Colonic mucosa (tissue), 4 donors: ENCODE measurements at regions not wholly inside any gene's neighbourhood (a gene's known extent, or its start where the extent isn't known, plus 50 kb on each side); places are given as distances from the start of the nearest gene placed in this dataset.
"Not testable (repeated sequence)": the region's sequence is repeated elsewhere in the genome, so short reads cannot be mapped to it uniquely, and the experiment has no call there.

Experiments used
- DNase-seq: peaks from one replicate; pipeline ENCODE4 v3.0.0-alpha.2; 2020
- H3K27ac ChIP-seq: fragments of 200-600 bp; one replicate; pipeline ENCODE4 v1.8.0; 2021
- H3K27me3 ChIP-seq: fragments of 200-600 bp; one replicate; pipeline ENCODE4 v1.8.0; 2021
- H3K36me3 ChIP-seq: fragments of 200-600 bp; one replicate; pipeline ENCODE4 v1.8.0; 2021
- H3K4me1 ChIP-seq: fragments of 200-600 bp; one replicate; pipeline ENCODE4 v1.8.0; 2021; ENCODE audit warnings: mild to moderate bottlenecking
- H3K4me3 ChIP-seq: fragments of 200-600 bp; one replicate; pipeline ENCODE4 v1.8.0; 2021
- H3K9ac ChIP-seq, 2 donors: one replicate each; pipeline ENCODE4 v1.7.0; 2013; ENCODE audit warnings: control low read depth in 2 of 2, low read depth in 2 of 2, low read length in 2 of 2
- H3K9me3 ChIP-seq: fragments of 200-600 bp; one replicate; pipeline ENCODE4 v1.8.0; 2021
- intact Hi-C: fragments of 100-400 bp; cut with DNase I; formaldehyde crosslinking; loops from one replicate; pipeline ENCODE4 v1.14.1; 2022
- TF ChIP-seq, protein P1 (sequence below): fragments of 200-600 bp; IDR thresholded peaks from one replicate; pipeline ENCODE4 v1.8.0; 2022; ENCODE audit warnings: antibody characterized with exemption, mild to moderate bottlenecking
- donor health status: healthy.
- donor health status: DM: no; HTN: no; CAD: no.
- donor health status: DM: no; HTN: no; CAD: no.

DNA sequence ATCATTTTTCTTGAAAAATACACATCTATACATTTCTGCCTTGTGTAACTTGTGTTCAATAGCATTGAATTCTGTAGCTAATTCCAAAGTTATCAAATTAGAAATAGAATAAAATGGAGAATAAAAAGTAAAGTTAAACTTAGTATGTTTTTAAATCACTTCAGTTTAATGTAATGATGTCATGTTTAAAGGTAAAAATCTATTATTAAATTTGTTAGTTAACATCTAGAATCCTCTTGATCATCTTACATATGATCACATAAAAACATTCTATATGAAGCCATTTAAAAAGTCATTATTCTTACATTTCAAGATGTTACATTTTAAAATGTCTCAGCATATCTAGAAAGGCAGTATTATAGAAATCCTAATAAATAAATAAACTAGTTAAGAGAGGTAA lies 1163.2 kb downstream of the PLA2G4A start:
- H3K4me3 ChIP-seq = no peak overlapping the region
- H3K9ac ChIP-seq = no peak overlapping the region
- TF ChIP-seq, protein P1, sequence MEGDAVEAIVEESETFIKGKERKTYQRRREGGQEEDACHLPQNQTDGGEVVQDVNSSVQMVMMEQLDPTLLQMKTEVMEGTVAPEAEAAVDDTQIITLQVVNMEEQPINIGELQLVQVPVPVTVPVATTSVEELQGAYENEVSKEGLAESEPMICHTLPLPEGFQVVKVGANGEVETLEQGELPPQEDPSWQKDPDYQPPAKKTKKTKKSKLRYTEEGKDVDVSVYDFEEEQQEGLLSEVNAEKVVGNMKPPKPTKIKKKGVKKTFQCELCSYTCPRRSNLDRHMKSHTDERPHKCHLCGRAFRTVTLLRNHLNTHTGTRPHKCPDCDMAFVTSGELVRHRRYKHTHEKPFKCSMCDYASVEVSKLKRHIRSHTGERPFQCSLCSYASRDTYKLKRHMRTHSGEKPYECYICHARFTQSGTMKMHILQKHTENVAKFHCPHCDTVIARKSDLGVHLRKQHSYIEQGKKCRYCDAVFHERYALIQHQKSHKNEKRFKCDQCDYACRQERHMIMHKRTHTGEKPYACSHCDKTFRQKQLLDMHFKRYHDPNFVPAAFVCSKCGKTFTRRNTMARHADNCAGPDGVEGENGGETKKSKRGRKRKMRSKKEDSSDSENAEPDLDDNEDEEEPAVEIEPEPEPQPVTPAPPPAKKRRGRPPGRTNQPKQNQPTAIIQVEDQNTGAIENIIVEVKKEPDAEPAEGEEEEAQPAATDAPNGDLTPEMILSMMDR = no peak
- H3K9me3 ChIP-seq = no peaks in the 10 kb centered on the region
- no peaks in the 10 kb centered on the region for H3K36me3 ChIP-seq
- H3K27ac ChIP-seq = no peak overlapping the region
- no peaks in the 10 kb centered on the region for H3K27me3 ChIP-seq
- intact Hi-C loops = no loop called here
- H3K4me1 ChIP-seq = no peaks in the 10 kb centered on the region
- no peak for DNase-seq

DNA sequence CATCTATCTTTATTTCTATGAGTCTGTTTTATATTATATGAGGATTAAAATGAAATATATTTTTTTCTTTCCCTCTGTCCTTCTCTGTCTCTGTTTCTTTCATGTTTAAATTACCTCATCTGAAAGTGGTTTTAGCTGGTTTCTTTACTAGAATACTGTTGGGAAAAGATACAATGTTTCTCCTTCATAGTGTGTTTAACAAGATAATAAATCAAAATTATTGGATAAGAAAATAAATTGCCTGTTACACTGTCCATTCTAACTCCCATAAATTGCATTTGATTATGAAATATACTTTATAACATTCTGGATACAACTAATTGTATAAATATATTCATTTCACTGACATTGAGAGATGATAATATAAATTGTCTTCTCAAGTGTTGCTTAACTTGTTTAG lies 1168.0 kb downstream of the PLA2G4A start:
- no peak overlapping the region for H3K27ac ChIP-seq
- intact Hi-C loops = no loop called here
- H3K9ac ChIP-seq = no peak overlapping the region
- no peak overlapping the region for H3K4me3 ChIP-seq
- TF ChIP-seq, protein P1 = no peak
- H3K9me3 ChIP-seq = no peaks in the 10 kb centered on the region
- no peaks in the 10 kb centered on the region for H3K27me3 ChIP-seq
- DNase-seq = no peak
- H3K36me3 ChIP-seq = no peaks in the 10 kb centered on the region
- no peaks in the 10 kb centered on the region for H3K4me1 ChIP-seq

DNA sequence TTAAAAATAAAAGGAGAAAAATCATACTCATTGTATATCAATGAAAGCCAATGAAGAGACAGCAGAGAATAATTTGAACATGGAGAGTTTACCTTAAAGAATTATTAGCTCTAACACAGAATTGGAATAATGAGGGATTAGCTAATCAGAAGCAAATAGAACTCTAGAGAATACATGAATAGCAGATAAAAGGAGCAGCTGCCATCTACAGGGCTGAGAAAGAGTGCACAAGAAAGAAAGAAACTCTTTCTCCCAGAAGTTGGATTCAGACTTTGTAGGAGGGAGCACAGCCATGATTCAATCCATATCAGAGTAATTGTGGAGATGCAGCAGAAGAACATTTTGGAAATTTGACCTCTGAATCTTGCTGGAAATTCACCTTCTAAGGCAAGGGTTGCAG lies 1171.2 kb downstream of the PLA2G4A start:
- H3K4me3 ChIP-seq = no peak overlapping the region
- intact Hi-C loops = no loop called here
- no peak for DNase-seq
- TF ChIP-seq, protein P1 = no peak
- no peaks in the 10 kb centered on the region for H3K9me3 ChIP-seq
- no peaks in the 10 kb centered on the region for H3K27me3 ChIP-seq
- H3K36me3 ChIP-seq = no peaks in the 10 kb centered on the region
- H3K27ac ChIP-seq = no peak overlapping the region
- no peak overlapping the region for H3K9ac ChIP-seq
- H3K4me1 ChIP-seq = no peaks in the 10 kb centered on the region

DNA sequence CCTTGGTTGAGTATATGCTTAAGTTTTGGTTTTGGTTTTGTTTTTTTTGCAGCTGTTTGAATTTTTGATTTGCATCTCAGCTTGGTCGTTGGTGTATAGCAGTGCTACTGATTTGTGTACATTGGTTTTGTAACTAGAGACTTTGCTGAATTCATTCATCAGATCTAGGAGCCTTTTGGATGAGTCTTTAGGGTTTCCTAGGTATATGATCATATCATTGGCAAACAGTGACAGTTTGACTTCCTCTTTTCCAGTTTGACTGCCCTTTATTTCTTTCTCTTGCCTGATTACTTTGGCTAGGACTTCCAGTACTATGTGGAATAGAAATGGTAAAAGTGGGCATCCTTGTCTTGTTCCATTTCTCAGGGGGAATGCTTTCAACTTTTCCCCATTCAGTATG lies 1174.9 kb downstream of the PLA2G4A start:
- H3K9ac ChIP-seq, H3K27me3 ChIP-seq, H3K4me1 ChIP-seq, DNase-seq, H3K9me3 ChIP-seq, H3K36me3 ChIP-seq, intact Hi-C loops, H3K4me3 ChIP-seq, H3K27ac ChIP-seq: not testable (repeated sequence)

DNA sequence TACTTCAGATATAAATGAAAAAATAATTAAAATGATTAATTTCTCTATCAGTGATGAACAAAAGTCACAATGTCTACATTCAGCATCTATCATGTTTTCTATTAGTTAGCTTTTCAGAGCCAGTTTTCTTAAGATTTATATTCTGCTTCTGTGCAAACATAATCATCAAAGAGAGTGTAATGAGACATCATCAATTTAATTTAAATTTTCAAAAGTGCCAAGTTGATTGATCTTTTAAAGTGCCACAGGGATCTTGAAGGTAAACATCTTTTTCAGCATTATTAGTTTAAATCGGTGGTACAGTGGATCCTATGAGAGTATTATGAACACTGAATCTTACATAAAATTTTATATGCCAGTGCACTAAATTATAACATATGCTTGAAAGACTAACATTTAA lies 1176.1 kb downstream of the PLA2G4A start:
- Histone ChIP-seq H3K27me3 (no peaks in the 10 kb centered on the region), H3K36me3 (no peaks in the 10 kb centered on the region), H3K9me3 (no peaks in the 10 kb centered on the region), H3K27ac (no peak overlapping the region), H3K9ac (no peak overlapping the region), H3K4me3 (no peak overlapping the region), H3K4me1 (no peaks in the 10 kb centered on the region)
- no peak for DNase-seq
- TF ChIP-seq, protein P1 = no peak
- intact Hi-C loops = no loop called here

DNA sequence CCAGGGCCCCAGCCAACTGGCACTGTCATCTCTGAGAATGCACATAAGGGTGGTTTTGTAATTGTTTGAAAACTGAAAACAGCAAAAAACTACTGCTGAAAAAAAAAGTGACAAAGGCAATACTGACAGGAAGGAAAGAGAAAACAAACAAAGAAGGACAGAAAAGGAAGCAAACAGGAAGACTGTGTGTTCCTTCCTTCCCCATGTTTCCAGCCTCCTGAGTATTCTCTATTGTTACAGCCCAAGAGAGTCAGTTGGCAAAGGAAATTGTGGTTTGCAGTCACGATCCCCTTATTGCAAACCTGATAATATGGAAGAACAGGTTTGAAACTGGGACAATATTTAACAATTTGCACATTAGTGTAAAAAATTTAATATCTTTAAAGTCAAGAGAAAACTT lies 1177.6 kb downstream of the PLA2G4A start:
- Histone ChIP-seq H3K4me1 (no peaks in the 10 kb centered on the region), H3K9ac (no peak overlapping the region), H3K4me3 (no peak overlapping the region), H3K9me3 (no peaks in the 10 kb centered on the region), H3K27me3 (no peaks in the 10 kb centered on the region), H3K36me3 (no peaks in the 10 kb centered on the region), H3K27ac (no peak overlapping the region)
- intact Hi-C loops = no loop called here
- DNase-seq = no peak
- TF ChIP-seq, protein P1 = no peak

DNA sequence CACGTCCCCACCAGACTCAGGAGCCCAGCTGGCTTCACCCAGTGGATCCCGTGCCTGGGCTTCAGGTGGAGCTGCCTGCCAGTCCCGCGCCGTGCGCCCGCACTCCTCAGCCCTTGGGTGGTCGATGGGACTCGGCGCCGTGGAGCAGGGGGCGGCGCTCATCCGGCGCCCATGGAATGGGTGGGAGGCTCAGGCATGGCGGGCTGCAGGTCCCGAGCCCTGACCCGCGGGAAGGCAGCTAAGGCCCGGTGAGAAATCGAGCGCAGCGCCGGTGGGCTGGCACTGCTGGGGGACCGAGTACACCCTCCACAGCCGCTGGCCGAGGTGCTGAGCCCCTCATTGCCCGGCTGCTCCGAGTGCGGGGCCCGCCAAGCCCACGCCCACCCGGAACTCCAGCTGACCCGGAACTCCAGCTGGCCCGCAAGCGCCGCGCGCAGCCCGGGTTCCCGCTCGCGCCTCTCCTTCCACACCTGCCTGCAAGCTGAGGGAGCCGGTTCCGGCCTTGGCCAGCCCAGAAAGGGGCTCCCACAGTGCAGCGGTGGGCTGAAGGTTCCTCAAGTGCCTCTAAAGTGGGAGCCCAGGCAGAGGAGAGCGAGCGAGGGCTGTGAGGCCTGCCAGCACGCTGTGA lies 1184.6 kb downstream of the PLA2G4A start:
- H3K4me3 ChIP-seq, intact Hi-C loops, H3K9ac ChIP-seq, DNase-seq, H3K27ac ChIP-seq, H3K27me3 ChIP-seq, H3K36me3 ChIP-seq, H3K9me3 ChIP-seq, H3K4me1 ChIP-seq: not testable (repeated sequence)
